Colonic mucosa (tissue), 4 donors: ENCODE measurements at regions not wholly inside any gene's neighbourhood (a gene's known extent, or its start where the extent isn't known, plus 50 kb on each side); places are given as distances from the start of the nearest gene placed in this dataset.

Source experiments
- DNase-seq: peaks from one replicate; pipeline ENCODE4 v3.0.0-alpha.2; 2020
- H3K27ac ChIP-seq: fragments of 200-600 bp; one replicate; pipeline ENCODE4 v1.8.0; 2021
- H3K27me3 ChIP-seq: fragments of 200-600 bp; one replicate; pipeline ENCODE4 v1.8.0; 2021
- H3K36me3 ChIP-seq: fragments of 200-600 bp; one replicate; pipeline ENCODE4 v1.8.0; 2021
- H3K4me1 ChIP-seq: fragments of 200-600 bp; one replicate; pipeline ENCODE4 v1.8.0; 2021; ENCODE audit warnings: mild to moderate bottlenecking
- H3K4me3 ChIP-seq: fragments of 200-600 bp; one replicate; pipeline ENCODE4 v1.8.0; 2021
- H3K9ac ChIP-seq, 2 donors: one replicate each; pipeline ENCODE4 v1.7.0; 2013; ENCODE audit warnings: control low read depth in 2 of 2, low read depth in 2 of 2, low read length in 2 of 2
- H3K9me3 ChIP-seq: fragments of 200-600 bp; one replicate; pipeline ENCODE4 v1.8.0; 2021
- CTCF ChIP-seq: fragments of 200-600 bp; IDR thresholded peaks from one replicate; pipeline ENCODE4 v1.8.0; 2022; ENCODE audit warnings: antibody characterized with exemption, mild to moderate bottlenecking
- intact Hi-C: fragments of 100-400 bp; cut with DNase I; formaldehyde crosslinking; loops from one replicate; pipeline ENCODE4 v1.14.1; 2022
- donor health status: healthy.
- donor health status: DM: no; HTN: no; CAD: no.
- donor health status: DM: no; HTN: no; CAD: no.

GRCh38 chr11:115049796-115050195 lies 371.5 kb downstream of the NXPE2 start:
- Histone ChIP-seq H3K9me3 (no peaks in the 10 kb centered on the region), H3K27ac (no peak overlapping the region), H3K4me3 (no peak overlapping the region), H3K4me1 (no peaks in the 10 kb centered on the region), H3K27me3 (no peaks in the 10 kb centered on the region), H3K36me3 (no peaks in the 10 kb centered on the region), H3K9ac (no peak overlapping the region)
- intact Hi-C loops: no loop called here
- DNase-seq: no peak
- TF ChIP-seq CTCF: no peak

- H3K9me3 ChIP-seq: no peaks in the 10 kb centered on the region
- no peaks in the 10 kb centered on the region for H3K36me3 ChIP-seq
- H3K27me3 ChIP-seq: no peaks in the 10 kb centered on the region
- intact Hi-C loops: no loop called here
- no peak overlapping the region for H3K9ac ChIP-seq
- TF ChIP-seq CTCF: no peak
- H3K27ac ChIP-seq: no peak overlapping the region
- H3K4me3 ChIP-seq: no peak overlapping the region
- no peak for DNase-seq
- no peaks in the 10 kb centered on the region for H3K4me1 ChIP-seq
Observed at GRCh38 chr11:115050756-115051155, 372.4 kb downstream of the NXPE2 start.

GRCh38 chr11:115051938-115052590 lies 373.7 kb downstream of the NXPE2 start:
- no peaks in the 10 kb centered on the region for H3K27me3 ChIP-seq
- no peaks in the 10 kb centered on the region for H3K36me3 ChIP-seq
- no peaks in the 10 kb centered on the region for H3K9me3 ChIP-seq
- H3K4me1 ChIP-seq: no peaks in the 10 kb centered on the region
- intact Hi-C loops: no loop called here
- no peak for DNase-seq
- no peak overlapping the region for H3K9ac ChIP-seq
- no peak overlapping the region for H3K4me3 ChIP-seq
- H3K27ac ChIP-seq: no peak overlapping the region
- no peak for TF ChIP-seq CTCF

GRCh38 chr11:115052601-115053000 lies 374.3 kb downstream of the NXPE2 start:
- H3K4me1 ChIP-seq: no peaks in the 10 kb centered on the region
- H3K27me3 ChIP-seq: no peaks in the 10 kb centered on the region
- H3K9ac ChIP-seq: no peak overlapping the region
- no peaks in the 10 kb centered on the region for H3K36me3 ChIP-seq
- no peak for DNase-seq
- no peak overlapping the region for H3K4me3 ChIP-seq
- intact Hi-C loops: no loop called here
- no peak overlapping the region for H3K27ac ChIP-seq
- H3K9me3 ChIP-seq: no peaks in the 10 kb centered on the region
- no peak for TF ChIP-seq CTCF

- Histone ChIP-seq H3K9me3 (no peaks in the 10 kb centered on the region), H3K27ac (no peak overlapping the region), H3K27me3 (no peaks in the 10 kb centered on the region), H3K4me1 (no peaks in the 10 kb centered on the region), H3K4me3 (no peak overlapping the region), H3K36me3 (no peaks in the 10 kb centered on the region), H3K9ac (no peak overlapping the region)
- no peak for TF ChIP-seq CTCF
- intact Hi-C loops: no loop called here
- DNase-seq: no peak
Observed at GRCh38 chr11:115054570-115055538, 376.5 kb downstream of the NXPE2 start.
